Neural cell (in vitro differentiated cells): ENCODE measurements at regions not wholly inside any gene's neighbourhood (a gene's known extent, or its start where the extent isn't known, plus 50 kb on each side); places are given as distances from the start of the nearest gene placed in this dataset.

Experiments used
- H2AFZ ChIP-seq: fragments of 200-600, 300-800 bp; sonication (generic), shearing (Covaris generic); 2 replicates; pipeline ENCODE4 v1.6.0; 2014; ENCODE audit warnings: low read depth, mild to moderate bottlenecking, antibody characterized with exemption, low read length, moderate library complexity
- H3F3A ChIP-seq: fragments of 200-600 bp; shearing (Covaris generic); 2 replicates; pipeline ENCODE4 v1.6.1; 2016; ENCODE audit warnings: mild to moderate bottlenecking, moderate library complexity, mixed read lengths, antibody characterized with exemption, low read length; ENCODE audit not compliant: insufficient read depth, poor library complexity, severe bottlenecking
- H3K27ac ChIP-seq: fragments of 200-600, 300-800 bp; sonication (generic), shearing (Covaris generic); 2 replicates; pipeline ENCODE4 v1.5.1; 2014; ENCODE audit warnings: mild to moderate bottlenecking, low read length, moderate library complexity
- H3K27me3 ChIP-seq: fragments of 300-800, 200-600 bp; sonication (generic), shearing (Covaris generic); 2 replicates; pipeline ENCODE4 v1.6.0; 2014; ENCODE audit warnings: mild to moderate bottlenecking, low read depth, low read length, moderate library complexity; ENCODE audit not compliant: insufficient read depth
- H3K36me3 ChIP-seq: fragments of 300-800, 200-600 bp; sonication (generic), shearing (Covaris generic); 2 replicates; pipeline ENCODE4 v1.5.1; 2014; ENCODE audit warnings: mild to moderate bottlenecking, antibody characterized with exemption, low read length, moderate library complexity; ENCODE audit not compliant: insufficient read depth
- H3K4me2 ChIP-seq: fragments of 300-800, 200-600 bp; sonication (generic), shearing (Covaris generic); 2 replicates; pipeline ENCODE4 v1.6.0; 2014; ENCODE audit warnings: mild to moderate bottlenecking, low read length
- H3K4me3 ChIP-seq: fragments of 300-800, 200-600 bp; sonication (generic), shearing (Covaris generic); 2 replicates; pipeline ENCODE4 v1.5.1; 2014; ENCODE audit warnings: mild to moderate bottlenecking, low read length, moderate library complexity
- H3K79me2 ChIP-seq: fragments of 200-600 bp; shearing (Covaris generic); replicated peaks from 2 replicates; pipeline ENCODE4 v1.6.0; 2014; ENCODE audit warnings: mild to moderate bottlenecking, low read length, moderate library complexity; ENCODE audit not compliant: insufficient read depth
- H3K9ac ChIP-seq: fragments of 300-800, 200-600 bp; sonication (generic), shearing (Covaris generic); 2 replicates; pipeline ENCODE4 v1.6.1; 2016; ENCODE audit warnings: mild to moderate bottlenecking, low read length, mixed read lengths
- H3K9me2 ChIP-seq: fragments of 200-600 bp; shearing (Covaris generic); 2 replicates; pipeline ENCODE4 v1.6.1; 2016; ENCODE audit warnings: mild to moderate bottlenecking, low read length, mixed read lengths; ENCODE audit not compliant: insufficient read depth
- H3K9me3 ChIP-seq: fragments of 200-600, 300-800 bp; sonication (generic), shearing (Covaris generic); 2 replicates; pipeline ENCODE4 v1.6.1; 2016; ENCODE audit warnings: mild to moderate bottlenecking, mixed run types, low read length, moderate library complexity, mixed read lengths
- H4K20me1 ChIP-seq: fragments of 200-600 bp; shearing (Covaris generic); 2 replicates; pipeline ENCODE4 v1.6.1; 2016; ENCODE audit warnings: mild to moderate bottlenecking, mixed run types; ENCODE audit not compliant: insufficient read depth
- EP300 ChIP-seq: fragments of 450-650 bp; conservative IDR thresholded peaks from 2 replicates; pipeline ENCODE4 v1.6.1; 2014; ENCODE audit warnings: antibody characterized with exemption, mild to moderate bottlenecking, moderate library complexity; ENCODE audit not compliant: poor library complexity, severe bottlenecking
- EZH2 ChIP-seq: fragments of 200-600, 300-800 bp; shearing (Covaris generic), sonication (generic); IDR thresholded peaks from 2 replicates; pipeline ENCODE4 v1.6.1; 2014; ENCODE audit warnings: antibody characterized with exemption, low read length, borderline replicate concordance, mild to moderate bottlenecking; ENCODE audit not compliant: insufficient read depth, poor library complexity, severe bottlenecking
- MXI1 ChIP-seq: fragments of 450-650 bp; conservative IDR thresholded peaks from 2 replicates; pipeline ENCODE4 v1.6.1; 2014; ENCODE audit warnings: antibody characterized with exemption, mild to moderate bottlenecking; ENCODE audit not compliant: poor library complexity, severe bottlenecking
- POLR2AphosphoS5 ChIP-seq: IDR thresholded peaks from 2 replicates; pipeline ENCODE4 v1.6.1; 2012
- RAD21 ChIP-seq: fragments of 450-650 bp; conservative IDR thresholded peaks from 2 replicates; pipeline ENCODE4 v1.6.1; 2014; ENCODE audit warnings: antibody characterized with exemption, mild to moderate bottlenecking, moderate library complexity
- SMC3 ChIP-seq: fragments of 450-650 bp; conservative IDR thresholded peaks from 2 replicates; pipeline ENCODE4 v1.6.1; 2014; ENCODE audit warnings: antibody characterized with exemption, mild to moderate bottlenecking, moderate library complexity; ENCODE audit not compliant: poor library complexity
- TAF1 ChIP-seq: IDR thresholded peaks from 2 replicates; pipeline ENCODE4 v1.6.1; 2012; ENCODE audit warnings: low read depth
- TF ChIP-seq, protein P1 (sequence below): IDR thresholded peaks from 2 replicates; pipeline ENCODE4 v1.6.1; 2012; ENCODE audit warnings: borderline replicate concordance
- TF ChIP-seq, protein P2 (sequence below): fragments of 450-650 bp; IDR thresholded peaks from 2 replicates; pipeline ENCODE4 v1.5.1; 2014; ENCODE audit warnings: antibody characterized with exemption, mild to moderate bottlenecking, moderate library complexity; ENCODE audit not compliant: poor library complexity, severe bottlenecking

DNA sequence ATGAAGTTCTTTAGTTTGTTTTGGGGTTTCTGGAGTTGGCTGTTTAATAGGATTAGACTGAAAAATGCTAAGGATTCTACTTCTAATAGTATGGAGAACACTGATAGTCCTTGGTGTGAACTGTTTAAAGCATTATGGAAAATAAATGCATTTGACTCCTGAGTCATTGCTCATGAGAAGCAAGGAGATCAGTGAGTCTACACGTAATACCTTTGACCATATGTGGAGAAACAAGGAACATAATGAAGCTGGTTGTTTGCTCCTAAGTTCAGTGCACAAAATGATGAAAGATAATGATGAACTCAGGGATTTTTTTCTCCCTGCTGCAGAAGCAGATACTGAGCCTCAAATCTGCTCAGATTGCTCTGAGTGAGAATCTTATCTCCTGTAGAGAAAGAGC, 158.9 kb upstream of the COL11A1 start:
- H4K20me1 ChIP-seq: no peaks in the 10 kb centered on the region
- no peak overlapping the region for H2AFZ ChIP-seq
- no peak overlapping the region for H3K4me2 ChIP-seq
- TF ChIP-seq, protein P1, sequence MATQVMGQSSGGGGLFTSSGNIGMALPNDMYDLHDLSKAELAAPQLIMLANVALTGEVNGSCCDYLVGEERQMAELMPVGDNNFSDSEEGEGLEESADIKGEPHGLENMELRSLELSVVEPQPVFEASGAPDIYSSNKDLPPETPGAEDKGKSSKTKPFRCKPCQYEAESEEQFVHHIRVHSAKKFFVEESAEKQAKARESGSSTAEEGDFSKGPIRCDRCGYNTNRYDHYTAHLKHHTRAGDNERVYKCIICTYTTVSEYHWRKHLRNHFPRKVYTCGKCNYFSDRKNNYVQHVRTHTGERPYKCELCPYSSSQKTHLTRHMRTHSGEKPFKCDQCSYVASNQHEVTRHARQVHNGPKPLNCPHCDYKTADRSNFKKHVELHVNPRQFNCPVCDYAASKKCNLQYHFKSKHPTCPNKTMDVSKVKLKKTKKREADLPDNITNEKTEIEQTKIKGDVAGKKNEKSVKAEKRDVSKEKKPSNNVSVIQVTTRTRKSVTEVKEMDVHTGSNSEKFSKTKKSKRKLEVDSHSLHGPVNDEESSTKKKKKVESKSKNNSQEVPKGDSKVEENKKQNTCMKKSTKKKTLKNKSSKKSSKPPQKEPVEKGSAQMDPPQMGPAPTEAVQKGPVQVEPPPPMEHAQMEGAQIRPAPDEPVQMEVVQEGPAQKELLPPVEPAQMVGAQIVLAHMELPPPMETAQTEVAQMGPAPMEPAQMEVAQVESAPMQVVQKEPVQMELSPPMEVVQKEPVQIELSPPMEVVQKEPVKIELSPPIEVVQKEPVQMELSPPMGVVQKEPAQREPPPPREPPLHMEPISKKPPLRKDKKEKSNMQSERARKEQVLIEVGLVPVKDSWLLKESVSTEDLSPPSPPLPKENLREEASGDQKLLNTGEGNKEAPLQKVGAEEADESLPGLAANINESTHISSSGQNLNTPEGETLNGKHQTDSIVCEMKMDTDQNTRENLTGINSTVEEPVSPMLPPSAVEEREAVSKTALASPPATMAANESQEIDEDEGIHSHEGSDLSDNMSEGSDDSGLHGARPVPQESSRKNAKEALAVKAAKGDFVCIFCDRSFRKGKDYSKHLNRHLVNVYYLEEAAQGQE: no peak
- TF ChIP-seq EP300 (no peak), EZH2 (no peak), RAD21 (no peak), POLR2AphosphoS5 (no peak), SMC3 (no peak), MXI1 (no peak), TAF1 (no peak)
- TF ChIP-seq, protein P2, sequence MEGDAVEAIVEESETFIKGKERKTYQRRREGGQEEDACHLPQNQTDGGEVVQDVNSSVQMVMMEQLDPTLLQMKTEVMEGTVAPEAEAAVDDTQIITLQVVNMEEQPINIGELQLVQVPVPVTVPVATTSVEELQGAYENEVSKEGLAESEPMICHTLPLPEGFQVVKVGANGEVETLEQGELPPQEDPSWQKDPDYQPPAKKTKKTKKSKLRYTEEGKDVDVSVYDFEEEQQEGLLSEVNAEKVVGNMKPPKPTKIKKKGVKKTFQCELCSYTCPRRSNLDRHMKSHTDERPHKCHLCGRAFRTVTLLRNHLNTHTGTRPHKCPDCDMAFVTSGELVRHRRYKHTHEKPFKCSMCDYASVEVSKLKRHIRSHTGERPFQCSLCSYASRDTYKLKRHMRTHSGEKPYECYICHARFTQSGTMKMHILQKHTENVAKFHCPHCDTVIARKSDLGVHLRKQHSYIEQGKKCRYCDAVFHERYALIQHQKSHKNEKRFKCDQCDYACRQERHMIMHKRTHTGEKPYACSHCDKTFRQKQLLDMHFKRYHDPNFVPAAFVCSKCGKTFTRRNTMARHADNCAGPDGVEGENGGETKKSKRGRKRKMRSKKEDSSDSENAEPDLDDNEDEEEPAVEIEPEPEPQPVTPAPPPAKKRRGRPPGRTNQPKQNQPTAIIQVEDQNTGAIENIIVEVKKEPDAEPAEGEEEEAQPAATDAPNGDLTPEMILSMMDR: no peak
- no peak overlapping the region for H3K27ac ChIP-seq
- no peaks in the 10 kb centered on the region for H3K9me3 ChIP-seq
- no peaks in the 10 kb centered on the region for H3K79me2 ChIP-seq
- no peak overlapping the region for H3K9ac ChIP-seq
- no peaks in the 10 kb centered on the region for H3F3A ChIP-seq
- H3K9me2 ChIP-seq: no peaks in the 10 kb centered on the region
- no peaks in the 10 kb centered on the region for H3K36me3 ChIP-seq
- no peak overlapping the region for H3K4me3 ChIP-seq
- H3K27me3 ChIP-seq: no peaks in the 10 kb centered on the region

GRCh38 chr1:103266036-103266435, 157.7 kb upstream of the COL11A1 start:
- H4K20me1 ChIP-seq: no peaks in the 10 kb centered on the region
- H3F3A ChIP-seq: no peaks in the 10 kb centered on the region
- no peaks in the 10 kb centered on the region for H3K36me3 ChIP-seq
- no peak overlapping the region for H3K4me2 ChIP-seq
- no peaks in the 10 kb centered on the region for H3K27me3 ChIP-seq
- H2AFZ ChIP-seq: no peak overlapping the region
- TF ChIP-seq TAF1: no peak
- no peak for TF ChIP-seq SMC3
- TF ChIP-seq POLR2AphosphoS5: no peak
- no peak for TF ChIP-seq EZH2
- TF ChIP-seq, protein P1: no peak
- TF ChIP-seq, protein P2: no peak
- no peak for TF ChIP-seq RAD21
- TF ChIP-seq EP300: no peak
- TF ChIP-seq MXI1: no peak
- H3K9me2 ChIP-seq: no peaks in the 10 kb centered on the region
- no peak overlapping the region for H3K27ac ChIP-seq
- H3K4me3 ChIP-seq: no peak overlapping the region
- no peaks in the 10 kb centered on the region for H3K79me2 ChIP-seq
- H3K9me3 ChIP-seq: no peaks in the 10 kb centered on the region
- no peak overlapping the region for H3K9ac ChIP-seq
